ENCODE measurements at regions not wholly inside any gene's neighbourhood (a gene's known extent, or its start where the extent isn't known, plus 50 kb on each side); places are given as distances from the start of the nearest gene placed in this dataset.
"Not testable (repeated sequence)": the region's sequence is repeated elsewhere in the genome, so short reads cannot be mapped to it uniquely, and the experiment has no call there.

DNA sequence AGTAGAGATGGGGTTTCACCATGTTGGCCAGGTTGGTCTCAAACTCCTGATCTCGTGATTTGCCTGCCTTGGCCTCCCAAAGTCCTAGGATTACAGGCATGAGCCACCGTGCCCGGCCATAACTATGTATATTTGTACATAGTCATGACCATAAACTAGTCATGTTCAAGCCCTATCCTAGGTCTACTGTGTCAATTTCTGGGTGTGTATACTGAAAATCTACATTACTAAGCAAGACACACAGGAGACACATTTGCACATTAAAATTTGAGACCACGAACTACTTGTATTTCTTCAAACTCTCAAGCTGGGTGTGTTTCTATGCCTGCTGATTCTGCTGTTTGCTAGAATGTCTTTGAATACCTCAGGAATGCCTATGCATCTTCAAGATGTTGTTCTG lies 451.3 kb upstream of the MCTP2 start:
- no peak for DNase-seq (ENCODE audit: insufficient read length, low spot score)
- no peak for FAIRE-seq
- TF ChIP-seq POLR2A (IDR thresholded peaks at IDR 0.05; ENCODE audit: low read depth, low read length), result no peak

GRCh38 chr15:93779341-93779740 lies 452.0 kb upstream of the MCTP2 start:
- FAIRE-seq (no peak), DNase-seq (ENCODE audit: insufficient read length, low spot score) (no peak)
- TF ChIP-seq POLR2A (IDR thresholded peaks at IDR 0.05; ENCODE audit: low read depth, low read length), result no peak

- FAIRE-seq (no peak), DNase-seq (ENCODE audit: insufficient read length, low spot score) (no peak)
- TF ChIP-seq POLR2A (IDR thresholded peaks at IDR 0.05; ENCODE audit: low read depth, low read length), result no peak
Measured at GRCh38 chr15:93771196-93772030, 459.9 kb upstream of the MCTP2 start.

DNA sequence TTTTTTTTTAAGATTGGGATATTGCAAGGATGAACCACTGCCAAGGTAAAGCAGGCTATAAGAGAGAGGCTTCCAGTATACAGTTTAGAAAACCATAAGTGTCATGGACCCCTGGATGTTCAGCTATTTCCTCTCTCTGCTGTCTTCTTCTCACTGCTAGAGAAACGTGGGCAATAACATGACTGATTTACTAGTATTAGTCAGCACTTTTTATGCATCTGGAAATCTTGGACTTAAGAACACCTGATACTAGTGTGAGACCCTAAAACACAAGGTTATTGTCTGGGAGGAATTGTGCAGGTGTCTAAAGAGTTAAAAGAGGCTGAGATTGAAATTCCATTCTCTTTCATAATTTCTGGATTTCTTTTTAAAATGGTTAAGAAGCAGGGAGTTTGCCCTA lies 460.6 kb upstream of the MCTP2 start:
- DNase-seq (ENCODE audit: insufficient read length, low spot score) (no peak), FAIRE-seq (no peak)
- TF ChIP-seq POLR2A (IDR thresholded peaks at IDR 0.05; ENCODE audit: low read depth, low read length), result no peak

- FAIRE-seq, result no peak
- DNase-seq (ENCODE audit: insufficient read length, low spot score), result no peak
- no peak for TF ChIP-seq POLR2A (IDR thresholded peaks at IDR 0.05; ENCODE audit: low read depth, low read length)
Measured at GRCh38 chr15:93762036-93762435, 469.3 kb upstream of the MCTP2 start.

- FAIRE-seq (no peak), DNase-seq (ENCODE audit: insufficient read length, low spot score) (no peak)
- no peak for TF ChIP-seq POLR2A (IDR thresholded peaks at IDR 0.05; ENCODE audit: low read depth, low read length)
Measured at GRCh38 chr15:93759629-93760028, 471.7 kb upstream of the MCTP2 start.

GRCh38 chr15:93758824-93759223 lies 472.5 kb upstream of the MCTP2 start:
- no peak for FAIRE-seq
- DNase-seq (ENCODE audit: insufficient read length, low spot score), result no peak
- TF ChIP-seq POLR2A (IDR thresholded peaks at IDR 0.05; ENCODE audit: low read depth, low read length), result no peak

GRCh38 chr15:93748710-93749109 lies 482.7 kb upstream of the MCTP2 start:
- DNase-seq (ENCODE audit: insufficient read length, low spot score) (no peak), FAIRE-seq (no peak)
- no peak for TF ChIP-seq POLR2A (IDR thresholded peaks at IDR 0.05; ENCODE audit: low read depth, low read length)

GRCh38 chr15:93734976-93735375 lies 496.4 kb upstream of the MCTP2 start:
- not testable (repeated sequence) for DNase-seq (ENCODE audit: insufficient read length, low spot score); FAIRE-seq

- DNase-seq (ENCODE audit: insufficient read length, low spot score) (no peak), FAIRE-seq (no peak)
- TF ChIP-seq POLR2A (IDR thresholded peaks at IDR 0.05; ENCODE audit: low read depth, low read length), result no peak
Measured at GRCh38 chr15:93730724-93731123, 500.6 kb upstream of the MCTP2 start.

DNA sequence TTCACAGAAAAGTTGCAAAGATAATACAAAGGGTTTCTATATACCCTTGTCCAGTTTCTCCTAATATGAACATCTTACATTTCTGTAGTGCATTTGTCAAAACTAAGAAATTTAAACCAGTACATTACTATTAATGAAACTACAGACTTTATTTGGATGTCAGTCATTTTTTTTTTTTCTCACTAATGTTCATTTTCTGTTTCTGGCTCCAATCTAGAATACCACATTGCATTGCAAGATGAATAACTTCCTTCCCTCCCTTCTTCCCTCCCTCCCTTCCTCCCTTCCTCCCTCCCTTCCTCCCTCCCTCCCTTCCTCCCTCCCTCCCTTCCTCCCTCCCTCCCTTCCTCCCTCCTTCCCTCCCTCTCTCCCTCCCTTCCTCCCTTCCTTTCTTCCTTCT lies 509.2 kb upstream of the MCTP2 start:
- FAIRE-seq, result no peak
- no peak for TF ChIP-seq POLR2A (IDR thresholded peaks at IDR 0.05; ENCODE audit: low read depth, low read length)
- no peak for DNase-seq (ENCODE audit: insufficient read length, low spot score)

DNA sequence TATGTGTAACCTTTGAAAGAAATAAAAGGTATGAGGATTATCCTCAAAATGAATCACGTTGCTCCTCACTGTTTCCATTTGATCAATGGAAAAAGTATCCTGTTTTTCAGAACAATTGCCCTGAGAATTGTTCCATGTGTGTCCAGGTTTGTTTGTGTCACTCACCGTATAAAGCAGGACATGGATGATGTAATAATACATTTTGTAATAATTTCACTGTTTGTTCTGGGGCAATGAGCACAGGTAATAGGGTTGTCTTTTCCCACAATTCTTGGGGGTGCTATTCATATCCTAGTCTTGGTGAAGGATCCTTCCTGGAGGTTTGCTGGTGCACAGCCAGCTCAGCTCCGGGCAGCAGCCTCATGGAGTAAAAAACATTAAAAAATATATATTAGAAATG lies 510.8 kb upstream of the MCTP2 start:
- DNase-seq (ENCODE audit: insufficient read length, low spot score), result no peak
- no peak for TF ChIP-seq POLR2A (IDR thresholded peaks at IDR 0.05; ENCODE audit: low read depth, low read length)
- FAIRE-seq, result no peak

DNA sequence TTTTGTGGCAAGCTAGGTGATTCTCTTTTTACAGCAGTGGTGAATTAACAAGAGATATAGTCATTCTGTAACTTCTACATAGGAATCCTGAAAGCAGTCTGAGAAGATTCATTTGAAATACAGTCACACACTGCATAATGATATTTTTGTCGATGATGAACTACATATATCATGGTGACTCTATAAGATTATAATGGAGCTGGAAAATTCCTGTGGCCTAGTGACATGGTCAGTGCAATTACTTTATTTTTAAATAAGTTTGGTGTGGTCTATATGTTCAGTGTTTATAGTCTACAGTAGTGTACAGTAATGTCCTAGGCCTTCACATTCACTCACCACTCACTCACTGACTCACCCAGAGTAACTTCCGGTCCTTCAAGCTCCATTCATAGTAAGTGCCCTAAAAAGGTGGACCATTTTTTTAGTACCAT lies 511.4 kb upstream of the MCTP2 start:
- no peak for TF ChIP-seq POLR2A (IDR thresholded peaks at IDR 0.05; ENCODE audit: low read depth, low read length)
- DNase-seq (ENCODE audit: insufficient read length, low spot score) (no peak), FAIRE-seq (no peak)

DNA sequence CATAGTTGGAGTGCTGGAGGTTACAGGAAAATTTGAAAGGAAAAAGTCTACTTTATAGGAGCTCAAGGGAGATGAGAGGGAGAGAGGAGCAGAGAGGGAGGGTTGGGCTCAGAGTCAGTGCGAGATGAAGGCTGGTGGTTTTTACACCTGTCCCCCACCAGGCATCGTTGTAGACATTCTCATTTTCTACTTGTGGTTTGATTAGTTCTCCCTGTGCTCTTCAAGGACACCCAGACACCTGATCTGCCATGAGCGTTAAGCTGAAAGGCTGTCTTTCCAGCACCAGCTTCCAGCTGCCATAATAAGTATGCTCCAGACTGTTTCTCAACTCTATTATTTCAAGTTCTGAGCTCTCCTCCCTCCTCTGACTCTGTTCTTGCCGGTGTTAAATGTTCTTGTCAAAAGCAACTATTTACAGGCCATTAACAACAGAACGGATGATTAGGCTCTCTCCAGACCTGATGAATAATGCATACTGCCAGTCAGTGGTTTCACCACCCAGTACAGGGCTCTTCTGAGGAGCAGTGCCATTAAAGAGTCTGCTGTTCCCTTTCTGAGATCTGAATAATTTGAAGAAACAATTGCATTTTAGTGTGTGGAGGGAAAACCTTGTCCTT lies 514.6 kb upstream of the MCTP2 start:
- no peak for DNase-seq (ENCODE audit: insufficient read length, low spot score)
- no peak for FAIRE-seq
- TF ChIP-seq POLR2A (IDR thresholded peaks at IDR 0.05; ENCODE audit: low read depth, low read length), result no peak

DNA sequence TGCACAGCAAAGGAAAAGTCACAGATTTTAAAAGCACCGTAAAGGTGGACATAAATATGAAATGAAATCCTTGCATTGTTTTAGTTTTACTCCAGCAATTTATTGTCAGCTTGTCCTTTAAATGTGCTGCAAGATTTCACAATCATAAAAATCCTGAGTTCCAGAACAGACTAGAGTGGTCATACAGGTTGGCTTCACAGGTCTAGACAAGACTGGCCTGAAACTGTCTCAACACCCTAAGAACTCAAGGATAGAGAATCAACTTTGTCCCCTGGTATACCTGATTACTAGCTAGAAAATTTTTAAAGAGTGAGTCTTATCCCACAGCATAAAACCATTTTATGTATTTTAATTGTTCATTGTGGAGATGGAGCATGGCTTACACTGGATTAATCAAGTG lies 521.7 kb upstream of the MCTP2 start:
- TF ChIP-seq POLR2A (IDR thresholded peaks at IDR 0.05; ENCODE audit: low read depth, low read length), result no peak
- DNase-seq (ENCODE audit: insufficient read length, low spot score) (no peak), FAIRE-seq (no peak)

Data from H54 (cell line).